PC-3 (cell line): ENCODE measurements at regions not wholly inside any gene's neighbourhood (a gene's known extent, or its start where the extent isn't known, plus 50 kb on each side); places are given as distances from the start of the nearest gene placed in this dataset.

Experiments used
- ATAC-seq: fragments of 200-7000 bp; cut with Tn5 transposase; 2 replicates; pipeline ENCODE4 v1.9.1; 2020; ENCODE audit warnings: mild to moderate bottlenecking, moderate library complexity
- BruUV-seq: library from RNA; stranded (reverse); fragments of 400-500 nt; replicated peaks from 2 replicates; lab custom pipeline; 2021; lab: Mats Ljungman, UMichigan
- CTCF ChIA-PET: fragments of 300-600 bp; sonication (Branson Sonifier 250); formaldehyde crosslinking; loops from one replicate; lab custom pipeline; 2022; ENCODE audit warnings: antibody characterized with exemption; lab: Charles Lee
- POLR2A ChIA-PET: fragments of 300-600 bp; sonication (Branson Sonifier 250); formaldehyde crosslinking; loops from one replicate; lab custom pipeline; 2022; ENCODE audit warnings: antibody characterized with exemption; ENCODE audit not compliant: unreplicated experiment; lab: Charles Lee
- DNase-seq: peaks from one replicate; pipeline ENCODE4 v3.0.0-alpha.2; 2015
- H2AFZ ChIP-seq: fragments of 300-600 bp; sonication (generic); 2 replicates; pipeline ENCODE4 v1.6.0; 2016; ENCODE audit warnings: antibody characterized with exemption, low read length
- H3F3A ChIP-seq: fragments of 300-600 bp; sonication (generic); one replicate; pipeline ENCODE4 v1.6.0; 2017; ENCODE audit warnings: antibody characterized with exemption, low read length, control low read depth, mild to moderate bottlenecking; ENCODE audit not compliant: unreplicated experiment
- H3K27ac ChIP-seq: fragments of 300-600 bp; sonication (generic); 2 replicates; pipeline ENCODE4 v1.5.1; 2016; ENCODE audit warnings: mild to moderate bottlenecking, low read length
- H3K27me3 ChIP-seq: fragments of 300-600 bp; sonication (generic); 2 replicates; pipeline ENCODE4 v1.6.1; 2016; ENCODE audit warnings: low read length, mixed read lengths
- H3K36me3 ChIP-seq: fragments of 300-600 bp; sonication (generic); 2 replicates; pipeline ENCODE4 v1.6.1; 2016; ENCODE audit warnings: low read depth, mixed run types, low read length, mixed read lengths
- H3K4me1 ChIP-seq: fragments of 300-600 bp; sonication (generic); 2 replicates; pipeline ENCODE4 v1.5.1; 2016; ENCODE audit warnings: low read length; ENCODE audit not compliant: insufficient read depth
- H3K4me2 ChIP-seq: fragments of 300-600 bp; sonication (generic); 2 replicates; pipeline ENCODE4 v1.6.0; 2016; ENCODE audit warnings: low read length
- H3K4me3 ChIP-seq: fragments of 300-600 bp; sonication (generic); 2 replicates; pipeline ENCODE4 v1.5.1; 2016; ENCODE audit warnings: mild to moderate bottlenecking, low read length, mixed read lengths
- H3K79me2 ChIP-seq: fragments of 300-600 bp; sonication (generic); 2 replicates; pipeline ENCODE4 v1.6.1; 2017; ENCODE audit warnings: low read length, mixed read lengths
- H3K9ac ChIP-seq: fragments of 300-600 bp; sonication (generic); 2 replicates; pipeline ENCODE4 v1.6.0; 2016; ENCODE audit warnings: mild to moderate bottlenecking, low read length
- H3K9me2 ChIP-seq: fragments of 300-600 bp; sonication (generic); replicated peaks from 2 replicates; pipeline ENCODE4 v1.6.1; 2016; ENCODE audit warnings: mixed run types, low read length, mixed read lengths
- H3K9me3 ChIP-seq: fragments of 300-600 bp; sonication (generic); 2 replicates; pipeline ENCODE4 v1.6.1; 2016; ENCODE audit warnings: low read length, mixed read lengths
- H4K20me1 ChIP-seq: fragments of 300-600 bp; sonication (generic); 2 replicates; pipeline ENCODE4 v1.6.1; 2016; ENCODE audit warnings: low read length, mixed read lengths
- EZH2 ChIP-seq: fragments of 300-600 bp; sonication (generic); IDR thresholded peaks from one replicate; pipeline ENCODE4 v1.6.1; 2017; ENCODE audit warnings: antibody characterized with exemption, mild to moderate bottlenecking, low read length; ENCODE audit not compliant: unreplicated experiment
- EZH2phosphoT487 ChIP-seq: fragments of 300-600 bp; sonication (generic); IDR thresholded peaks from 2 replicates; pipeline ENCODE4 v1.6.1; 2018; ENCODE audit warnings: mild to moderate bottlenecking, antibody characterized with exemption, low read length, borderline replicate concordance
- intact Hi-C: fragments of 100-400 bp; cut with micrococcal nuclease; formaldehyde crosslinking; loops from 2 replicates; pipeline ENCODE4 v1.9.0; 2023
- TF ChIP-seq, protein P1 (sequence below): fragments of 300-600 bp; sonication (generic); conservative IDR thresholded peaks from 2 replicates; pipeline ENCODE4 v1.5.1; 2017; ENCODE audit warnings: antibody characterized with exemption, low read depth, mild to moderate bottlenecking, low read length

DNA sequence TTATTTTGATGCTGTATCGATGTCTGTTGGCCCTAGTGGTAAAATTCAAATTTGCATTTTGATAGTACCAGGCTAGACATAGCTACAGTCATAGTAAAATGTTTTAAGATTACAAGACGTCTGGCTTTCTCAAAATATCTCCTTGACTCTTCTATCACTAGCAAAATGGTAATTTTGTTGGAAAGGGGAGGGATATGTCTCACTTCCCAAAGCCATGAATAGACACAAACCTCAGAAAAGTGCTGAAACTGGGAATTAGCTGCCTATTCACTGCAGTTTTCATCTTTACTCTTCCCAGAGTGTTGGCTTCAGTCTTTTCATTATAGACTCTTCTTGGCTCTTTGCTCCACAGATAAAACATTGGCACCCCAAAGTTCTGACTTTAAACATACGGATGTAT is 1009.9 kb downstream of the ADGRL2 start:
- no peaks in the 10 kb centered on the region for H4K20me1 ChIP-seq
- H3F3A ChIP-seq: no peaks in the 10 kb centered on the region
- no peaks in the 10 kb centered on the region for H3K9me3 ChIP-seq
- no peaks in the 10 kb centered on the region for H3K9me2 ChIP-seq
- ChIA-PET POLR2A (interaction anchor here (0.5 kb wide), 1 partner anchor 914 kb away, joined by 4 read pairs; no protein-coding TSS in a partner anchor), CTCF (no interaction called here)
- no peaks in the 10 kb centered on the region for H3K79me2 ChIP-seq
- no peak for DNase-seq
- TF ChIP-seq EZH2 (no peak), EZH2phosphoT487 (no peak)
- TF ChIP-seq, protein P1, sequence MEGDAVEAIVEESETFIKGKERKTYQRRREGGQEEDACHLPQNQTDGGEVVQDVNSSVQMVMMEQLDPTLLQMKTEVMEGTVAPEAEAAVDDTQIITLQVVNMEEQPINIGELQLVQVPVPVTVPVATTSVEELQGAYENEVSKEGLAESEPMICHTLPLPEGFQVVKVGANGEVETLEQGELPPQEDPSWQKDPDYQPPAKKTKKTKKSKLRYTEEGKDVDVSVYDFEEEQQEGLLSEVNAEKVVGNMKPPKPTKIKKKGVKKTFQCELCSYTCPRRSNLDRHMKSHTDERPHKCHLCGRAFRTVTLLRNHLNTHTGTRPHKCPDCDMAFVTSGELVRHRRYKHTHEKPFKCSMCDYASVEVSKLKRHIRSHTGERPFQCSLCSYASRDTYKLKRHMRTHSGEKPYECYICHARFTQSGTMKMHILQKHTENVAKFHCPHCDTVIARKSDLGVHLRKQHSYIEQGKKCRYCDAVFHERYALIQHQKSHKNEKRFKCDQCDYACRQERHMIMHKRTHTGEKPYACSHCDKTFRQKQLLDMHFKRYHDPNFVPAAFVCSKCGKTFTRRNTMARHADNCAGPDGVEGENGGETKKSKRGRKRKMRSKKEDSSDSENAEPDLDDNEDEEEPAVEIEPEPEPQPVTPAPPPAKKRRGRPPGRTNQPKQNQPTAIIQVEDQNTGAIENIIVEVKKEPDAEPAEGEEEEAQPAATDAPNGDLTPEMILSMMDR: no peak
- no peak overlapping the region for H3K4me2 ChIP-seq
- H2AFZ ChIP-seq: no peak overlapping the region
- no peaks in the 10 kb centered on the region for H3K36me3 ChIP-seq
- no peak overlapping the region for H3K9ac ChIP-seq
- no TSS peak for BruUV-seq
- no peak for ATAC-seq
- no peak overlapping the region for H3K4me3 ChIP-seq
- 0 out of 2 replicates have a peak, but pooled peaks cover 19% of the 10 kb centered on the region for H3K27me3 ChIP-seq
- intact Hi-C loops: no loop called here
- H3K27ac ChIP-seq: no peak overlapping the region
- H3K4me1 ChIP-seq: no peaks in the 10 kb centered on the region

DNA sequence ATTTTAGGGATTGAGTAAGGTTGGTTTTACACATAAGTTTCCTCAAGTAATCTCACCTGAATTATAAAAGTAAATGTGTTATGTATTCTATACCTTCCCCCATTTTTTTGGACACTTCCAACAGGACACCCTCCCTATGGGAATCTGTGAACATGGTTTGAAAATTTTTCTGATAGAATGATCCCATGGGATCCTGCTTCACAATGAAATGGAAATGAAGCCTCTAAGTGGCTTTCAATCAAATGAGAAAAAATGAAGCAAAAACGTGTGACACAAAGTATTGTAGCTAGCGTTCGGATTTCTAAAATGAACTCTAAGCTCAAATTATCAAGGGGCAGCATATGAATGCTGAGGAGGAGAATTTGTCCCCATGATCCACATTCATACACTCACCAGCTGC is 1006.8 kb downstream of the ADGRL2 start:
- no peak overlapping the region for H3K4me3 ChIP-seq
- no peaks in the 10 kb centered on the region for H4K20me1 ChIP-seq
- intact Hi-C loops: no loop called here
- no TSS peak for BruUV-seq
- no peaks in the 10 kb centered on the region for H3K9me2 ChIP-seq
- H3F3A ChIP-seq: no peaks in the 10 kb centered on the region
- no peaks in the 10 kb centered on the region for H3K36me3 ChIP-seq
- no peak for ATAC-seq
- H3K79me2 ChIP-seq: no peaks in the 10 kb centered on the region
- no peaks in the 10 kb centered on the region for H3K4me1 ChIP-seq
- H3K9me3 ChIP-seq: no peaks in the 10 kb centered on the region
- no peak overlapping the region for H3K9ac ChIP-seq
- H3K4me2 ChIP-seq: no peak overlapping the region
- ChIA-PET CTCF (no interaction called here), POLR2A (no interaction called here)
- no peak overlapping the region for H3K27ac ChIP-seq
- H2AFZ ChIP-seq: no peak overlapping the region
- 0 out of 2 replicates have a peak, but pooled peaks cover 10% of the 10 kb centered on the region for H3K27me3 ChIP-seq
- TF ChIP-seq EZH2phosphoT487 (no peak), EZH2 (no peak)
- TF ChIP-seq, protein P1: no peak
- DNase-seq: no peak

DNA sequence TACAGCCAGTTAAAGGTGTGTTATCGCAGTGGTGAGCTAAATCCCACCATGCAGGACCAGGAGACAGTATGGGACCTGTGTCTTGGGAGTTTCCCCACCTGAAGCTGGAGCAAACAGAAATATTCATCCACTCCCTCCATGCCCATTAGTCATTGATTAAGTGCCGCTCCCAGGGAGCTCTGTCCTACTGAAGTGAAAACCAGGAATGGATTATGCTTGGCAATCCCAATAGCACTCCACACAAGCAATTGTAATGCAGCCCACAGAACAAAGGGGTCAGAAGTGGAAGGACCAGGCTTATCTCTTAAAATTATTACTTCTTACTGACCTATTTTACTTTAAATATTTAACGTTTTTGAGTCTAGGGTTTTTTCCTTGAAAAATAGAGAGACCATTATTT is 1005.4 kb downstream of the ADGRL2 start:
- H3K4me2 ChIP-seq: no peak overlapping the region
- intact Hi-C loops: no loop called here
- no peak overlapping the region for H3K9ac ChIP-seq
- H3K9me3 ChIP-seq: no peaks in the 10 kb centered on the region
- H3K9me2 ChIP-seq: no peaks in the 10 kb centered on the region
- BruUV-seq: no TSS peak
- no peaks in the 10 kb centered on the region for H3F3A ChIP-seq
- no peak overlapping the region for H3K27ac ChIP-seq
- no peak for DNase-seq
- no peaks in the 10 kb centered on the region for H3K36me3 ChIP-seq
- H3K27me3 ChIP-seq: 0 out of 2 replicates have a peak, but pooled peaks cover 17% of the 10 kb centered on the region
- TF ChIP-seq, protein P1: no peak
- TF ChIP-seq EZH2phosphoT487: no peak
- no peak for TF ChIP-seq EZH2
- no peaks in the 10 kb centered on the region for H3K4me1 ChIP-seq
- no peak for ATAC-seq
- H3K79me2 ChIP-seq: no peaks in the 10 kb centered on the region
- ChIA-PET POLR2A (no interaction called here), CTCF (no interaction called here)
- no peak overlapping the region for H2AFZ ChIP-seq
- no peaks in the 10 kb centered on the region for H4K20me1 ChIP-seq
- no peak overlapping the region for H3K4me3 ChIP-seq
